K562 (cell line): ENCODE measurements at regions not wholly inside any gene's neighbourhood (a gene's known extent, or its start where the extent isn't known, plus 50 kb on each side); places are given as distances from the start of the nearest gene placed in this dataset.

Source experiments
- ATAC-seq: fragments of 200-7000 bp; cut with Tn5 transposase; 3 replicates; pipeline ENCODE4 v1.9.1; 2020; ENCODE audit warnings: moderate library complexity
- BruUV-seq: library from RNA; stranded (reverse); fragments of 400-500 nt; replicated peaks from 2 replicates; lab custom pipeline; 2021; lab: Mats Ljungman, UMichigan
- CTCF ChIA-PET: fragments of 300-600 bp; formaldehyde crosslinking; extraction: SDS; loops from one replicate; lab custom pipeline; 2021; ENCODE audit warnings: low intra/inter-chr PET ratio; lab: Yijun Ruan, JAX
- POLR2A ChIA-PET: fragments of 300-600, 350-650 bp; sonication (Branson Sonifier 250); formaldehyde crosslinking; extraction: SDS; loops from one replicate; lab custom pipeline; 2021; ENCODE audit warnings: antibody characterized with exemption, inconsistent platforms; lab: Yijun Ruan, JAX
- DNase-seq, 4 experiments: peaks; one replicate each; pipeline versions ENCODE4 v3.0.0 to v3.0.0-alpha.2; 2011 to 2018; ENCODE audit warnings: low spot score in 3 of 4, mixed read lengths in 3 of 4; ENCODE audit errors: extremely low read depth in 1 of 4
- FAIRE-seq: peaks from 2 replicates; lab custom pipeline; 2011; peaks lifted over from hg19 to GRCh38; lab: Jason Lieb, UNC
- H2AFZ ChIP-seq: 2 replicates; pipeline ENCODE4 v1.6.0; 2011; ENCODE audit warnings: low read depth, low read length, control low read depth, inconsistent platforms
- H3K27ac ChIP-seq: fragments of 200-600 bp; 3 replicates; pipeline ENCODE4 v1.8.0; 2011; ENCODE audit warnings: low read depth, mild to moderate bottlenecking, control low read depth, inconsistent platforms, low read length, moderate library complexity, mixed read lengths; ENCODE audit errors: extremely low read depth
- H3K27me3 ChIP-seq, 2 experiments: fragments of 300-600 bp in 1 of 2; 2 replicates in 1 of 2; 3 replicates in 1 of 2; pipeline versions ENCODE4 v1.6.0 to v1.8.0; 2011; ENCODE audit warnings: inconsistent platforms in 2 of 2, low read length in 2 of 2, mild to moderate bottlenecking in 1 of 2, mixed read lengths in 1 of 2, moderate library complexity in 1 of 2; ENCODE audit not compliant: control insufficient read depth in 2 of 2, insufficient read depth in 2 of 2
- H3K36me3 ChIP-seq: fragments of 300-600 bp; 3 replicates; pipeline ENCODE4 v1.8.0; 2011; ENCODE audit warnings: mild to moderate bottlenecking, low read length, inconsistent platforms; ENCODE audit not compliant: control insufficient read depth, insufficient read depth
- H3K4me1 ChIP-seq, 2 experiments: fragments of 200-600 bp in 1 of 2; replicated peaks in 1 of 2; 2 replicates in 1 of 2; 3 replicates in 1 of 2; pipeline versions ENCODE4 v1.5.1 to v1.8.0; 2011; ENCODE audit warnings: inconsistent platforms in 2 of 2, low read length in 2 of 2, mild to moderate bottlenecking in 1 of 2, mixed read lengths in 1 of 2, moderate library complexity in 1 of 2; ENCODE audit not compliant: control insufficient read depth in 2 of 2, insufficient read depth in 2 of 2
- H3K4me2 ChIP-seq: 2 replicates; pipeline ENCODE4 v1.6.1; 2011; ENCODE audit warnings: low read length, control low read depth, inconsistent platforms, mixed read lengths; ENCODE audit not compliant: insufficient read depth
- H3K4me3 ChIP-seq: fragments of 200-600 bp; sonication (generic), shearing (Covaris generic); 2 replicates; pipeline ENCODE4 v1.5.1; 2016; ENCODE audit warnings: control low read depth, inconsistent platforms
- H3K79me2 ChIP-seq: fragments of 200-600 bp; 3 replicates; pipeline ENCODE4 v1.8.0; 2011; ENCODE audit warnings: low read length, inconsistent platforms; ENCODE audit not compliant: control insufficient read depth, insufficient read depth
- H3K9ac ChIP-seq, 2 experiments: 2 replicates each; pipeline versions ENCODE4 v1.6.0 to v1.6.1; 2011; ENCODE audit warnings: low read depth in 2 of 2, low read length in 2 of 2, control low read depth in 1 of 2, inconsistent platforms in 1 of 2, mild to moderate bottlenecking in 1 of 2, mixed read lengths in 1 of 2; ENCODE audit not compliant: insufficient read depth in 1 of 2
- H3K9me1 ChIP-seq: one replicate; pipeline ENCODE4 v1.6.0; 2011; ENCODE audit warnings: inconsistent platforms, mild to moderate bottlenecking, low read length, moderate library complexity; ENCODE audit not compliant: control insufficient read depth, insufficient read depth
- H3K9me3 ChIP-seq: replicated peaks from 2 replicates; pipeline ENCODE4 v1.5.1; 2011; ENCODE audit warnings: low read depth, low read length, inconsistent platforms; ENCODE audit not compliant: control insufficient read depth, insufficient read depth
- H4K20me1 ChIP-seq: replicated peaks from 2 replicates; pipeline ENCODE4 v1.6.1; 2011; ENCODE audit warnings: low read length, inconsistent platforms, mixed read lengths; ENCODE audit not compliant: control insufficient read depth, insufficient read depth
- BRCA1 ChIP-seq, 2 experiments: fragments of 450-650 bp in 1 of 2; sonication (generic) in 1 of 2; formaldehyde crosslinking in 1 of 2; IDR thresholded peaks; 2 replicates each; pipeline versions ENCODE4 v1.5.0 to v1.6.1; 2017 to 2020; ENCODE audit warnings: mild to moderate bottlenecking in 1 of 2, missing genetic modification reagents in 1 of 2
- HNRNPH1 ChIP-seq: fragments of 200-400 bp; formaldehyde crosslinking; optimal IDR thresholded peaks from 2 replicates; pipeline ENCODE3; 2017; ENCODE audit warnings: low read depth, mild to moderate bottlenecking, low read length, moderate library complexity
- MXD1 ChIP-seq: fragments of 250-450 bp; sonication (Bioruptor Pico); IDR thresholded peaks from 2 replicates; pipeline ENCODE4 v1.8.0; 2021; ENCODE audit warnings: borderline replicate concordance, mild to moderate bottlenecking, moderate library complexity; ENCODE audit not compliant: poor library complexity, severe bottlenecking
- NFE2L1 ChIP-seq: fragments of 450-650 bp; IDR thresholded peaks from 2 replicates; pipeline ENCODE4 v1.6.1; 2016; ENCODE audit warnings: missing genetic modification characterization, low read depth, mild to moderate bottlenecking, missing compliant biosample characterization, moderate library complexity, borderline replicate concordance
- TARDBP ChIP-seq: fragments of 450-650 bp; IDR thresholded peaks from 2 replicates; pipeline ENCODE4 v1.6.1; 2016
- ZC3H11A ChIP-seq: IDR thresholded peaks from 2 replicates; pipeline ENCODE4 v1.6.1; 2012; ENCODE audit warnings: low read depth, low read length, improper control_type of control experiment
- ZNF830 ChIP-seq: fragments of 250-450 bp; sonication (Bioruptor Pico); IDR thresholded peaks from 2 replicates; pipeline ENCODE4 v1.5.0; 2021; ENCODE audit warnings: mild to moderate bottlenecking
- WGBS: fragments of 100-300 bp; shearing (Covaris generic); methylation state at CpG from one replicate; pipeline ENCODE4 v1.1.6; 2016; ENCODE audit warnings: low coverage, mixed read lengths; ENCODE audit not compliant: insufficient coverage; ENCODE audit errors: missing lambda C conversion rate; 5-methylcytosine and 5-hydroxymethylcytosine counted together
- in situ Hi-C: fragments of 300-500 bp; cut with MboI; formaldehyde crosslinking; loops from 4 replicates; pipeline ENCODE4 v1.15.0; 2018; ENCODE audit warnings: inconsistent platforms, mixed read lengths
- intact Hi-C: fragments of 100-400 bp; cut with micrococcal nuclease; formaldehyde crosslinking; loops from 2 replicates; pipeline ENCODE4 v1.14.2; 2022
- TF ChIP-seq, protein P1 (sequence below): sonication (generic); formaldehyde crosslinking; IDR thresholded peaks from 2 replicates; pipeline ENCODE4 v1.8.1; 2023; ENCODE audit warnings: mild to moderate bottlenecking, missing genetic modification reagents
- TF ChIP-seq, protein P2 (sequence below): fragments of 250-450 bp; sonication (Bioruptor Pico); IDR thresholded peaks from 2 replicates; pipeline ENCODE4 v1.5.0; 2021

GRCh38 chrX:3527811-3528210 is 181.4 kb upstream of the MXRA5 start (continued):
- TF ChIP-seq BRCA1 (IDR thresholded peaks at IDR 0.05): no peak
- no peak for TF ChIP-seq BRCA1 (CRISPR knock-in tag; IDR thresholded peaks at IDR 0.05)

DNA sequence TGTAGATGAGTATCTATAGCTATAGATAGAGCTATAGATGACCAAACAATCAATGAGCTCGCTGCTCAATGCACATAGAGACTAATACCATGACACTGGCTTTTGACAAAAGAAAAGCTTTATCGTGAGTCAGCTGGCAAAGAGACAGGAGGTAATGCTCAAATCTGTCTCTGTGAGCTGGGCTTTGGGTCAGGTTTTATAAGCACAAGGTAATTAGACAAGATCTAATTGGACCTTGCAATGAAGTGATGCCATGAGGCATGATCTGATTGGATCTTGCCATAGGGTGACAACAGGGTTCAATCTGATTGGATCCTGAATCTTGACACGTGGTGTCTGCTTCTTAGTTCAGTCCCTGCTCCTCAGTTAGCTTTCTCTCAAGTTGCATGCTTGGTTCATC is 180.7 kb upstream of the MXRA5 start:
- Histone ChIP-seq H3K79me2 (no peaks in the 10 kb centered on the region), H3K9me1 (no peaks in the 10 kb centered on the region), H3K4me3 (no peak overlapping the region), H2AFZ (no peak overlapping the region), H3K27ac (no peak overlapping the region), H3K9ac (no peak overlapping the region), H3K4me2 (no peak overlapping the region), H3K27me3 (no peaks in the 10 kb centered on the region), H3K4me1 (no peaks in the 10 kb centered on the region), H4K20me1 (no peaks in the 10 kb centered on the region), H3K9me3 (no peaks in the 10 kb centered on the region), H3K36me3 (no peaks in the 10 kb centered on the region)
- FAIRE-seq: no peak
- BruUV-seq: no TSS peak
- intact Hi-C loops (no loop called here), in situ Hi-C loops (no loop called here)
- TF ChIP-seq MXD1 (CRISPR knock-in tag): no peak
- TF ChIP-seq HNRNPH1: no peak
- TF ChIP-seq ZC3H11A: no peak
- TF ChIP-seq, protein P1, sequence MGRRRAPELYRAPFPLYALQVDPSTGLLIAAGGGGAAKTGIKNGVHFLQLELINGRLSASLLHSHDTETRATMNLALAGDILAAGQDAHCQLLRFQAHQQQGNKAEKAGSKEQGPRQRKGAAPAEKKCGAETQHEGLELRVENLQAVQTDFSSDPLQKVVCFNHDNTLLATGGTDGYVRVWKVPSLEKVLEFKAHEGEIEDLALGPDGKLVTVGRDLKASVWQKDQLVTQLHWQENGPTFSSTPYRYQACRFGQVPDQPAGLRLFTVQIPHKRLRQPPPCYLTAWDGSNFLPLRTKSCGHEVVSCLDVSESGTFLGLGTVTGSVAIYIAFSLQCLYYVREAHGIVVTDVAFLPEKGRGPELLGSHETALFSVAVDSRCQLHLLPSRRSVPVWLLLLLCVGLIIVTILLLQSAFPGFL: no peak
- no peak for TF ChIP-seq TARDBP
- TF ChIP-seq, protein P2, sequence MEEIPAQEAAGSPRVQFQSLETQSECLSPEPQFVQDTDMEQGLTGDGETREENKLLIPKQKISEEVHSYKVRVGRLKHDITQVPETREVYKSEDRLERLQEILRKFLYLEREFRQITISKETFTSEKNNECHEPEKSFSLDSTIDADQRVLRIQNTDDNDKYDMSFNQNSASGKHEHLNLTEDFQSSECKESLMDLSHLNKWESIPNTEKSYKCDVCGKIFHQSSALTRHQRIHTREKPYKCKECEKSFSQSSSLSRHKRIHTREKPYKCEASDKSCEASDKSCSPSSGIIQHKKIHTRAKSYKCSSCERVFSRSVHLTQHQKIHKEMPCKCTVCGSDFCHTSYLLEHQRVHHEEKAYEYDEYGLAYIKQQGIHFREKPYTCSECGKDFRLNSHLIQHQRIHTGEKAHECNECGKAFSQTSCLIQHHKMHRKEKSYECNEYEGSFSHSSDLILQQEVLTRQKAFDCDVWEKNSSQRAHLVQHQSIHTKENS (CRISPR knock-in tag): no peak
- no peak for TF ChIP-seq NFE2L1 (tag)
- no peak for TF ChIP-seq ZNF830
- no peak for TF ChIP-seq BRCA1 (IDR thresholded peaks at IDR 0.05)
- TF ChIP-seq BRCA1 (CRISPR knock-in tag; IDR thresholded peaks at IDR 0.05): no peak
- ChIA-PET POLR2A (no interaction called here), CTCF (no interaction called here)
- ATAC-seq: no peak
- no peak for DNase-seq
- 0% methylated on average over 3 of the region's 3 CpGs for WGBS
